H1 (cell line): ENCODE measurements at regions not wholly inside any gene's neighbourhood (a gene's known extent, or its start where the extent isn't known, plus 50 kb on each side); places are given as distances from the start of the nearest gene placed in this dataset.

Experiments
- BCL11A ChIP-seq, 2 experiments: IDR thresholded peaks; one replicate each; pipeline ENCODE4 v1.6.1; 2011; ENCODE audit warnings: low read depth in 2 of 2, low read length in 2 of 2, mild to moderate bottlenecking in 2 of 2
- EZH2 ChIP-seq: fragments of 200-600 bp; sonication (generic); IDR thresholded peaks from 2 replicates; pipeline ENCODE4 v1.7.1; 2012; ENCODE audit warnings: low read depth, mild to moderate bottlenecking, moderate library complexity, low read length, inconsistent platforms; ENCODE audit not compliant: severe bottlenecking
- GABPA ChIP-seq: IDR thresholded peaks from 2 replicates; pipeline ENCODE4 v1.6.1; 2011; ENCODE audit warnings: mild to moderate bottlenecking, low read length, moderate library complexity, borderline replicate concordance; ENCODE audit not compliant: insufficient read depth
- HDAC2 ChIP-seq, 2 experiments: fragments of 300-600 bp in 1 of 2; sonication (generic) in 1 of 2; IDR thresholded peaks; 2 replicates each; pipeline ENCODE4 v1.6.1; 2011 to 2012; ENCODE audit warnings: low read depth in 2 of 2, low read length in 2 of 2, mild to moderate bottlenecking in 2 of 2, moderate library complexity in 2 of 2, borderline replicate concordance in 1 of 2, inconsistent platforms in 1 of 2
- JUN ChIP-seq: IDR thresholded peaks from 2 replicates; pipeline ENCODE4 v1.6.1; 2011; ENCODE audit warnings: low read depth, mild to moderate bottlenecking, improper control_type of control experiment, low read length
- RAD21 ChIP-seq, 2 experiments: IDR thresholded peaks in 1 of 2; conservative IDR thresholded peaks in 1 of 2; 2 replicates each; pipeline ENCODE4 v1.6.1; 2011; ENCODE audit warnings: low read depth in 2 of 2, low read length in 2 of 2, improper control_type of control experiment in 1 of 2, inconsistent platforms in 1 of 2, mild to moderate bottlenecking in 1 of 2, moderate library complexity in 1 of 2
- SRF ChIP-seq: IDR thresholded peaks from 2 replicates; pipeline ENCODE4 v1.6.1; 2011; ENCODE audit warnings: mild to moderate bottlenecking, low read depth, low read length, moderate library complexity
- TBP ChIP-seq: IDR thresholded peaks from 2 replicates; pipeline ENCODE4 v1.6.1; 2011; ENCODE audit warnings: low read depth, low read length, improper control_type of control experiment
- TCF12 ChIP-seq: IDR thresholded peaks from 2 replicates; pipeline ENCODE4 v1.6.1; 2011; ENCODE audit warnings: low read depth, mild to moderate bottlenecking, low read length
- TF ChIP-seq, protein P1 (sequence below): fragments of 300-600 bp; sonication (generic); IDR thresholded peaks from 2 replicates; pipeline ENCODE4 v1.7.1; 2012; ENCODE audit warnings: low read length, moderate library complexity, mild to moderate bottlenecking, inconsistent platforms; ENCODE audit not compliant: insufficient replicate concordance
- TF ChIP-seq, protein P2 (sequence below): IDR thresholded peaks from 2 replicates; pipeline ENCODE4 v1.6.1; 2012; ENCODE audit warnings: inconsistent platforms

DNA sequence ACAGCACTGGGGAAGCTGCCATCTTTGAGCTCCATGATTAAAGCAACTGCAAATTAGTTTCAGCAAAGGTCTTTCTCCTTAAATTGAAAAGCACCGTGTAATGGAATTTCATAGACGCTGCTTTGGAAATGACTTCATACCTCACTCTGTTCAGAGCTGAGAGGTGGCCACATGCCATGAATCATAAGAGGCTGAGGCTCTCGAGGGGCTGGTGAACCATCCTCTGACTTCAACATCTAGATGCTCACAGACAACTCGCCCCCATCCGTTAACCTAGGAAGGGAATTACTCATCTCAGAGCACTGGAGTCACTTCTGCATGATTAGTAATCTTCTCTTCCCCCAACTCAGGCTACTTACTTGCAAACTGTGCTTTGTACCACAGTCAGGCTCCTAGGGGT lies 122.3 kb downstream of the RCN1 start (continued):
- TF ChIP-seq, protein P1, sequence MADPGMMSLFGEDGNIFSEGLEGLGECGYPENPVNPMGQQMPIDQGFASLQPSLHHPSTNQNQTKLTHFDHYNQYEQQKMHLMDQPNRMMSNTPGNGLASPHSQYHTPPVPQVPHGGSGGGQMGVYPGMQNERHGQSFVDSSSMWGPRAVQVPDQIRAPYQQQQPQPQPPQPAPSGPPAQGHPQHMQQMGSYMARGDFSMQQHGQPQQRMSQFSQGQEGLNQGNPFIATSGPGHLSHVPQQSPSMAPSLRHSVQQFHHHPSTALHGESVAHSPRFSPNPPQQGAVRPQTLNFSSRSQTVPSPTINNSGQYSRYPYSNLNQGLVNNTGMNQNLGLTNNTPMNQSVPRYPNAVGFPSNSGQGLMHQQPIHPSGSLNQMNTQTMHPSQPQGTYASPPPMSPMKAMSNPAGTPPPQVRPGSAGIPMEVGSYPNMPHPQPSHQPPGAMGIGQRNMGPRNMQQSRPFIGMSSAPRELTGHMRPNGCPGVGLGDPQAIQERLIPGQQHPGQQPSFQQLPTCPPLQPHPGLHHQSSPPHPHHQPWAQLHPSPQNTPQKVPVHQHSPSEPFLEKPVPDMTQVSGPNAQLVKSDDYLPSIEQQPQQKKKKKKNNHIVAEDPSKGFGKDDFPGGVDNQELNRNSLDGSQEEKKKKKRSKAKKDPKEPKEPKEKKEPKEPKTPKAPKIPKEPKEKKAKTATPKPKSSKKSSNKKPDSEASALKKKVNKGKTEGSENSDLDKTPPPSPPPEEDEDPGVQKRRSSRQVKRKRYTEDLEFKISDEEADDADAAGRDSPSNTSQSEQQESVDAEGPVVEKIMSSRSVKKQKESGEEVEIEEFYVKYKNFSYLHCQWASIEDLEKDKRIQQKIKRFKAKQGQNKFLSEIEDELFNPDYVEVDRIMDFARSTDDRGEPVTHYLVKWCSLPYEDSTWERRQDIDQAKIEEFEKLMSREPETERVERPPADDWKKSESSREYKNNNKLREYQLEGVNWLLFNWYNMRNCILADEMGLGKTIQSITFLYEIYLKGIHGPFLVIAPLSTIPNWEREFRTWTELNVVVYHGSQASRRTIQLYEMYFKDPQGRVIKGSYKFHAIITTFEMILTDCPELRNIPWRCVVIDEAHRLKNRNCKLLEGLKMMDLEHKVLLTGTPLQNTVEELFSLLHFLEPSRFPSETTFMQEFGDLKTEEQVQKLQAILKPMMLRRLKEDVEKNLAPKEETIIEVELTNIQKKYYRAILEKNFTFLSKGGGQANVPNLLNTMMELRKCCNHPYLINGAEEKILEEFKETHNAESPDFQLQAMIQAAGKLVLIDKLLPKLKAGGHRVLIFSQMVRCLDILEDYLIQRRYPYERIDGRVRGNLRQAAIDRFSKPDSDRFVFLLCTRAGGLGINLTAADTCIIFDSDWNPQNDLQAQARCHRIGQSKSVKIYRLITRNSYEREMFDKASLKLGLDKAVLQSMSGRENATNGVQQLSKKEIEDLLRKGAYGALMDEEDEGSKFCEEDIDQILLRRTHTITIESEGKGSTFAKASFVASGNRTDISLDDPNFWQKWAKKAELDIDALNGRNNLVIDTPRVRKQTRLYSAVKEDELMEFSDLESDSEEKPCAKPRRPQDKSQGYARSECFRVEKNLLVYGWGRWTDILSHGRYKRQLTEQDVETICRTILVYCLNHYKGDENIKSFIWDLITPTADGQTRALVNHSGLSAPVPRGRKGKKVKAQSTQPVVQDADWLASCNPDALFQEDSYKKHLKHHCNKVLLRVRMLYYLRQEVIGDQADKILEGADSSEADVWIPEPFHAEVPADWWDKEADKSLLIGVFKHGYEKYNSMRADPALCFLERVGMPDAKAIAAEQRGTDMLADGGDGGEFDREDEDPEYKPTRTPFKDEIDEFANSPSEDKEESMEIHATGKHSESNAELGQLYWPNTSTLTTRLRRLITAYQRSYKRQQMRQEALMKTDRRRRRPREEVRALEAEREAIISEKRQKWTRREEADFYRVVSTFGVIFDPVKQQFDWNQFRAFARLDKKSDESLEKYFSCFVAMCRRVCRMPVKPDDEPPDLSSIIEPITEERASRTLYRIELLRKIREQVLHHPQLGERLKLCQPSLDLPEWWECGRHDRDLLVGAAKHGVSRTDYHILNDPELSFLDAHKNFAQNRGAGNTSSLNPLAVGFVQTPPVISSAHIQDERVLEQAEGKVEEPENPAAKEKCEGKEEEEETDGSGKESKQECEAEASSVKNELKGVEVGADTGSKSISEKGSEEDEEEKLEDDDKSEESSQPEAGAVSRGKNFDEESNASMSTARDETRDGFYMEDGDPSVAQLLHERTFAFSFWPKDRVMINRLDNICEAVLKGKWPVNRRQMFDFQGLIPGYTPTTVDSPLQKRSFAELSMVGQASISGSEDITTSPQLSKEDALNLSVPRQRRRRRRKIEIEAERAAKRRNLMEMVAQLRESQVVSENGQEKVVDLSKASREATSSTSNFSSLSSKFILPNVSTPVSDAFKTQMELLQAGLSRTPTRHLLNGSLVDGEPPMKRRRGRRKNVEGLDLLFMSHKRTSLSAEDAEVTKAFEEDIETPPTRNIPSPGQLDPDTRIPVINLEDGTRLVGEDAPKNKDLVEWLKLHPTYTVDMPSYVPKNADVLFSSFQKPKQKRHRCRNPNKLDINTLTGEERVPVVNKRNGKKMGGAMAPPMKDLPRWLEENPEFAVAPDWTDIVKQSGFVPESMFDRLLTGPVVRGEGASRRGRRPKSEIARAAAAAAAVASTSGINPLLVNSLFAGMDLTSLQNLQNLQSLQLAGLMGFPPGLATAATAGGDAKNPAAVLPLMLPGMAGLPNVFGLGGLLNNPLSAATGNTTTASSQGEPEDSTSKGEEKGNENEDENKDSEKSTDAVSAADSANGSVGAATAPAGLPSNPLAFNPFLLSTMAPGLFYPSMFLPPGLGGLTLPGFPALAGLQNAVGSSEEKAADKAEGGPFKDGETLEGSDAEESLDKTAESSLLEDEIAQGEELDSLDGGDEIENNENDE: no peak
- TF ChIP-seq SRF (no peak), TBP (no peak), GABPA (no peak), JUN (no peak), RAD21 (IDR thresholded peaks at IDR 0.05 in 1 of 2, conservative IDR thresholded peaks at IDR 0.05 in 1 of 2; ENCODE audit: low read depth in 2 of 2, low read length in 2 of 2) (no peak), BCL11A (IDR thresholded peaks at IDR 0.05; ENCODE audit: low read depth in 2 of 2, low read length in 2 of 2) (no peak), TCF12 (no peak), EZH2 (no peak), HDAC2 (IDR thresholded peaks at IDR 0.05; ENCODE audit: borderline replicate concordance in 1 of 2, low read depth in 2 of 2, low read length in 2 of 2) (no peak)
- TF ChIP-seq, protein P2, sequence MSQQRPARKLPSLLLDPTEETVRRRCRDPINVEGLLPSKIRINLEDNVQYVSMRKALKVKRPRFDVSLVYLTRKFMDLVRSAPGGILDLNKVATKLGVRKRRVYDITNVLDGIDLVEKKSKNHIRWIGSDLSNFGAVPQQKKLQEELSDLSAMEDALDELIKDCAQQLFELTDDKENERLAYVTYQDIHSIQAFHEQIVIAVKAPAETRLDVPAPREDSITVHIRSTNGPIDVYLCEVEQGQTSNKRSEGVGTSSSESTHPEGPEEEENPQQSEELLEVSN: no peak
